Upper lobe of right lung (tissue), 1 donor: ENCODE measurements at regions not wholly inside any gene's neighbourhood (a gene's known extent, or its start where the extent isn't known, plus 50 kb on each side); places are given as distances from the start of the nearest gene placed in this dataset.

Source experiments
- ATAC-seq: fragments of 200-7000 bp; cut with Tn5 transposase; one replicate; pipeline ENCODE4 v1.9.1; 2020; ENCODE audit warnings: mild to moderate bottlenecking, moderate library complexity
- DNase-seq: peaks from one replicate; pipeline ENCODE4 v3.0.0-alpha.2; 2020
- H3K27ac ChIP-seq: fragments of 200-600 bp; one replicate; pipeline ENCODE4 v1.8.0; 2022
- H3K27me3 ChIP-seq: fragments of 200-600 bp; one replicate; pipeline ENCODE4 v1.8.0; 2022; ENCODE audit warnings: mild to moderate bottlenecking
- H3K36me3 ChIP-seq: fragments of 200-600 bp; one replicate; pipeline ENCODE4 v1.8.0; 2022
- H3K4me1 ChIP-seq: fragments of 200-600 bp; one replicate; pipeline ENCODE4 v1.8.0; 2022
- H3K4me3 ChIP-seq: fragments of 200-600 bp; one replicate; pipeline ENCODE4 v1.8.0; 2022; ENCODE audit warnings: mild to moderate bottlenecking
- H3K9me3 ChIP-seq: fragments of 200-600 bp; one replicate; pipeline ENCODE4 v1.8.0; 2022
- CTCF ChIP-seq: fragments of 200-600 bp; IDR thresholded peaks from one replicate; pipeline ENCODE4 v1.8.0; 2022; ENCODE audit warnings: antibody characterized with exemption
- intact Hi-C: fragments of 100-400 bp; cut with DNase I; formaldehyde crosslinking; loops from one replicate; pipeline ENCODE4 v1.11.0; 2022
- donor health status: DM: no; HTN: yes; CAD: no; lungs with severe emphysema.

- H3K27ac ChIP-seq, result peak overlapping the region; percentile 64
- H3K4me3 ChIP-seq, result peak overlapping the region; percentile 1
- intact Hi-C loops, result no loop called here
- H3K27me3 ChIP-seq, result no peaks in the 10 kb centered on the region
- ATAC-seq, result peak; percentile 81
- no peak for TF ChIP-seq CTCF
- H3K9me3 ChIP-seq, result no peaks in the 10 kb centered on the region
- H3K4me1 ChIP-seq, result peaks cover 9% of the 10 kb centered on the region
- no peaks in the 10 kb centered on the region for H3K36me3 ChIP-seq
- no peak for DNase-seq
These were observed 95.9 kb upstream of the SPTBN1 start for GRCh38 chr2:54360055-54360792.

- Histone ChIP-seq H3K27ac (no peak overlapping the region), H3K9me3 (no peaks in the 10 kb centered on the region), H3K4me3 (no peak overlapping the region), H3K36me3 (no peaks in the 10 kb centered on the region), H3K4me1 (peaks cover 9% of the 10 kb centered on the region), H3K27me3 (no peaks in the 10 kb centered on the region)
- intact Hi-C loops, result no loop called here
- no peak for ATAC-seq
- DNase-seq, result no peak
- no peak for TF ChIP-seq CTCF
These were observed 91.7 kb upstream of the SPTBN1 start for GRCh38 chr2:54364409-54364808.

GRCh38 chr2:54365661-54366060 is 90.5 kb upstream of the SPTBN1 start:
- no peak for ATAC-seq
- H3K27me3 ChIP-seq, result no peaks in the 10 kb centered on the region

GRCh38 chr2:54366487-54367280 is 89.4 kb upstream of the SPTBN1 start:
- H3K27ac ChIP-seq, result no peak overlapping the region
- peaks cover 14% of the 10 kb centered on the region for H3K4me1 ChIP-seq
- no peaks in the 10 kb centered on the region for H3K27me3 ChIP-seq
- DNase-seq, result no peak
- no peak for ATAC-seq
- no peak for TF ChIP-seq CTCF
- intact Hi-C loops, result no loop called here
- H3K36me3 ChIP-seq, result no peaks in the 10 kb centered on the region
- H3K4me3 ChIP-seq, result no peak overlapping the region
- H3K9me3 ChIP-seq, result no peaks in the 10 kb centered on the region

More at GRCh38 chr2:54365661-54366060, 90.5 kb upstream of the SPTBN1 start:
- Histone ChIP-seq H3K4me1 (peaks cover 5% of the 10 kb centered on the region), H3K36me3 (no peaks in the 10 kb centered on the region), H3K27ac (no peak overlapping the region), H3K4me3 (no peak overlapping the region), H3K9me3 (no peaks in the 10 kb centered on the region)
- TF ChIP-seq CTCF, result no peak
- intact Hi-C loops, result no loop called here
- no peak for DNase-seq

GRCh38 chr2:54370405-54371104 is 85.6 kb upstream of the SPTBN1 start:
- Histone ChIP-seq H3K4me1 (peaks cover 19% of the 10 kb centered on the region), H3K36me3 (no peaks in the 10 kb centered on the region), H3K27me3 (no peaks in the 10 kb centered on the region), H3K4me3 (no peak overlapping the region), H3K9me3 (no peaks in the 10 kb centered on the region), H3K27ac (peak overlapping the region; percentile 40)
- intact Hi-C loops, result no loop called here
- peak; percentile 20 for ATAC-seq
- DNase-seq, result no peak
- TF ChIP-seq CTCF, result no peak
